ENCODE measurements at regions not wholly inside any gene's neighbourhood (a gene's known extent, or its start where the extent isn't known, plus 50 kb on each side); places are given as distances from the start of the nearest gene placed in this dataset.

- TF ChIP-seq POLR2A (IDR thresholded peaks at IDR 0.05): no peak
- no peaks in the 10 kb centered on the region for H3K4me1 ChIP-seq (replicated peaks)
- H3K9me3 ChIP-seq: no peaks in the 10 kb centered on the region
- H3K4me3 ChIP-seq: no peak overlapping the region
- no peaks in the 10 kb centered on the region for H3K27me3 ChIP-seq (replicated peaks; ENCODE audit: insufficient read depth)
- no peak overlapping the region for H3K27ac ChIP-seq
- intact Hi-C loops (cut with DNase I): no loop called here
- DNase-seq (ENCODE audit: low spot score): no peak
- WGBS: 91% methylated on average over 1 of the region's 1 CpG
- H3K36me3 ChIP-seq: no peaks in the 10 kb centered on the region
Observed at GRCh38 chr13:48165063-48165462, 67.9 kb upstream of the ITM2B start.

DNA sequence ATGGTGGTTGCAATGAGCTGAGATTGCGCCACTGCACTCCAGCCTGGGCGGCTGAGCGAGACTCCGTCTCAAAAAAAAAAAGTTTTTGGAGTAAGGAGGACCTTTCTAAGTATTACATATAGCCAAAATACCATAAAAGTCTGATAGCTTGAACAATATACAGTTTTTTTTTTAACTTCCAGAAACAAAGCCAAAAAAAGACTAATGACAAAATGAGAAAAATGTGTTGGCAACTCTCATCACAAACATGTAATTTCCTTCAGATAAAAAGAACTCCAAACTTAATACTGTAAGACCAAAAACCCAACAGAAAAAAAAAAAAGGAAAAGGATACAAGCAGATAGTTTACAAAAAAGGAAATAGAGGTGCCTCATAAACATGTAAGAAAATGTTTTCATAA, 68.2 kb upstream of the MED4 start:
- Histone ChIP-seq H3K9me3 (no peaks in the 10 kb centered on the region), H3K4me3 (no peak overlapping the region), H3K27ac (no peak overlapping the region), H3K4me1 (replicated peaks) (no peaks in the 10 kb centered on the region), H3K27me3 (replicated peaks; ENCODE audit: insufficient read depth) (no peaks in the 10 kb centered on the region), H3K36me3 (no peaks in the 10 kb centered on the region)
- no peak for DNase-seq (ENCODE audit: low spot score)
- WGBS: 82% methylated on average over 4 of the region's 4 CpGs
- TF ChIP-seq CTCF (IDR thresholded peaks at IDR 0.05) (no peak), POLR2AphosphoS5 (IDR thresholded peaks at IDR 0.05) (no peak), POLR2A (IDR thresholded peaks at IDR 0.05) (no peak)
- intact Hi-C loops (cut with DNase I): no loop called here

- Histone ChIP-seq H3K27ac (no peak overlapping the region), H3K27me3 (replicated peaks; ENCODE audit: insufficient read depth) (no peaks in the 10 kb centered on the region), H3K4me3 (no peak overlapping the region), H3K4me1 (replicated peaks) (no peaks in the 10 kb centered on the region), H3K36me3 (no peaks in the 10 kb centered on the region), H3K9me3 (no peaks in the 10 kb centered on the region)
- no peak for TF ChIP-seq CTCF (IDR thresholded peaks at IDR 0.05)
- no peak for TF ChIP-seq POLR2AphosphoS5 (IDR thresholded peaks at IDR 0.05)
- no peak for TF ChIP-seq POLR2A (IDR thresholded peaks at IDR 0.05)
- WGBS: 91% methylated on average over 2 of the region's 2 CpGs
- DNase-seq (ENCODE audit: low spot score): no peak
- intact Hi-C loops (cut with DNase I): no loop called here
Observed at GRCh38 chr13:48162217-48162616, 67.3 kb upstream of the MED4 start.

DNA sequence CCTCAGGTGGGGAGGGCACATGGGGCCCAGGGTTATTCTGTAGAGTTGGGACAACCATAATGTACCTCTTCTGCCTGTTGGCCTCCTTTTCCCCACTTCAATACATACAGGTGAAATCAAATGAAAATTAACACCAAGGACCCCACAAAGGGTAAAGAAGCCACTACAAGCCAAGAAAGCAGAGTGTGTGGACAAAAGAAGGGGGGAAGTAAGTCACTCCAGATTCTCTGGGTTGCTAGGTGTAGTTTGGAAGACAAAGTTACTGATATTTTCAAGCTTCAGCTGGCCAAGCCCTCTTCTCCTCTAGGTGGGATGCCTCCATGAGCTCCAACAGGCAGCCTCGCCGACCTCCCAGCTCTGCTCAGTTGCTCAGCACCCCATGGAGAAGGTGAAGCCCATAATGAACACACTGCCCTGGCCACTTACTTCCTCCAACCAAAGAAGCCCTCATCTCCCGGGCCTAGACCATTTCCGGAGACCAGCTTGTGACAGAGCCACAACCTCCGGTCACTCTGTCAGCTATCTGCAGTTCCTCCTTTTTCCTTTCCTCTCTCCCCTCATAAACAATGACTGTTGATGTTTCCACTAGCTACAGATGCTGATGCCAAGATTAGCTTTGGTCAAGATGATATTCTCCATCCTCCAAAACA, 66.8 kb upstream of the MED4 start:
- Histone ChIP-seq H3K4me1 (replicated peaks) (no peaks in the 10 kb centered on the region), H3K27ac (no peak overlapping the region), H3K9me3 (no peaks in the 10 kb centered on the region), H3K27me3 (replicated peaks; ENCODE audit: insufficient read depth) (no peaks in the 10 kb centered on the region), H3K4me3 (no peak overlapping the region), H3K36me3 (no peaks in the 10 kb centered on the region)
- intact Hi-C loops (cut with DNase I): no loop called here
- DNase-seq (ENCODE audit: low spot score): no peak
- WGBS: 75% methylated on average over 5 of the region's 5 CpGs
- TF ChIP-seq POLR2AphosphoS5 (IDR thresholded peaks at IDR 0.05) (no peak), CTCF (IDR thresholded peaks at IDR 0.05) (no peak), POLR2A (IDR thresholded peaks at IDR 0.05) (no peak)

- Histone ChIP-seq H3K36me3 (no peaks in the 10 kb centered on the region), H3K27me3 (replicated peaks; ENCODE audit: insufficient read depth) (no peaks in the 10 kb centered on the region), H3K9me3 (no peaks in the 10 kb centered on the region), H3K4me1 (replicated peaks) (no peaks in the 10 kb centered on the region), H3K4me3 (no peak overlapping the region), H3K27ac (no peak overlapping the region)
- no peak for DNase-seq (ENCODE audit: low spot score)
- TF ChIP-seq POLR2AphosphoS5 (IDR thresholded peaks at IDR 0.05): no peak
- intact Hi-C loops (cut with DNase I): no loop called here
- 70% methylated on average over 5 of the region's 5 CpGs for WGBS
Observed at GRCh38 chr13:48160606-48161278, 65.8 kb upstream of the MED4 start.

DNA sequence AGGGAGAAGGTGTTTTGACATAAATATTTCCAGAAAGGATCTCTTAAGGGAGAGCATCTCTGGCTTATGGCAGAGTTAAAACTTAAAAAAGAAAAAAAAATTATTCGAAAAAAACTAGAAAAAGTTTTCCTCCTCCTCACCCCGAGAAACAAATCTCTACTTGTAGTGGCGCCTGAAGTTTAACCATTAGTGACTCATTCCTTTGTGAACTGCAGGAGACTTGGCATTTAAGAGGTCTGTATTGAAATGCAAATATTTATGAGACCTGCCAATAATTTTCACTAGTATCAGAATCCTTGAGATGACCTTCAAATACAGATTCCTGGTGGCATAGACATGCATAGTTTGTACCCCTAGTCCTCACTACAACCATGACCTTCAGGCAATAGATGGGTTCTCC, 64.9 kb upstream of the MED4 start:
- intact Hi-C loops (cut with DNase I): no loop called here
- DNase-seq (ENCODE audit: low spot score): no peak
- Histone ChIP-seq H3K27ac (no peak overlapping the region), H3K4me3 (no peak overlapping the region), H3K9me3 (no peaks in the 10 kb centered on the region), H3K4me1 (replicated peaks) (no peaks in the 10 kb centered on the region), H3K27me3 (replicated peaks; ENCODE audit: insufficient read depth) (no peaks in the 10 kb centered on the region), H3K36me3 (no peaks in the 10 kb centered on the region)
- TF ChIP-seq POLR2A (IDR thresholded peaks at IDR 0.05): no peak
- TF ChIP-seq CTCF (IDR thresholded peaks at IDR 0.05): no peak
- no peak for TF ChIP-seq POLR2AphosphoS5 (IDR thresholded peaks at IDR 0.05)
- WGBS: 42% methylated on average over 3 of the region's 3 CpGs

All from prostate gland (tissue), 2 donors.